Endothelial cell of umbilical vein (primary cell): ENCODE measurements at regions not wholly inside any gene's neighbourhood (a gene's known extent, or its start where the extent isn't known, plus 50 kb on each side); places are given as distances from the start of the nearest gene placed in this dataset.

Source experiments
- BruUV-seq: library from RNA; stranded (reverse); fragments of 400-500 nt; replicated peaks from 2 replicates; lab custom pipeline; 2021; lab: Mats Ljungman, UMichigan
- CTCF ChIA-PET: fragments of 300-600, 350-600 bp; sonication (Branson Sonifier 250); formaldehyde crosslinking; loops from one replicate; lab custom pipeline; 2021; ENCODE audit warnings: antibody characterized with exemption, inconsistent platforms; lab: Charles Lee
- POLR2A ChIA-PET: fragments of 300-600, 350-600 bp; sonication (Branson Sonifier 250); formaldehyde crosslinking; loops from one replicate; lab custom pipeline; 2021; ENCODE audit warnings: antibody characterized with exemption, inconsistent platforms; lab: Charles Lee
- DNase-seq: peaks from one replicate; pipeline ENCODE4 v3.0.0-alpha.2; 2011; ENCODE audit warnings: low read depth, low spot score
- FAIRE-seq: peaks from 2 replicates; lab custom pipeline; 2011; peaks lifted over from hg19 to GRCh38; lab: Jason Lieb, UNC
- H2AFZ ChIP-seq: 2 replicates; pipeline ENCODE4 v1.6.0; 2012; ENCODE audit warnings: low read depth, low read length, control low read depth, inconsistent platforms
- H3K27ac ChIP-seq: 2 replicates; pipeline ENCODE4 v1.5.1; 2011; ENCODE audit warnings: low read depth, mild to moderate bottlenecking, control low read depth, low read length, moderate library complexity; ENCODE audit not compliant: insufficient read depth
- H3K27me3 ChIP-seq, 2 experiments: 2 replicates each; pipeline versions ENCODE4 v1.6.0 to v1.6.1; 2011; ENCODE audit warnings: low read length in 2 of 2, mixed read lengths in 1 of 2; ENCODE audit not compliant: control insufficient read depth in 2 of 2, insufficient read depth in 2 of 2
- H3K36me3 ChIP-seq, 2 experiments: 2 replicates in 1 of 2; 3 replicates in 1 of 2; pipeline ENCODE4 v1.5.1; 2011; ENCODE audit warnings: low read length in 2 of 2, mild to moderate bottlenecking in 1 of 2, moderate library complexity in 1 of 2; ENCODE audit not compliant: control insufficient read depth in 2 of 2, insufficient read depth in 2 of 2; ENCODE audit errors: extremely low read depth in 1 of 2
- H3K4me1 ChIP-seq: 3 replicates; pipeline ENCODE4 v1.5.1; 2011; ENCODE audit warnings: mild to moderate bottlenecking, low read length; ENCODE audit not compliant: control insufficient read depth, insufficient read depth; ENCODE audit errors: extremely low read depth
- H3K4me2 ChIP-seq: 2 replicates; pipeline ENCODE4 v1.6.1; 2011; ENCODE audit warnings: low read length, control low read depth, mixed read lengths; ENCODE audit not compliant: insufficient read depth
- H3K4me3 ChIP-seq, 3 experiments: fragments of 200-600 bp in 1 of 3; sonication (generic), shearing (Covaris generic) in 1 of 3; replicated peaks in 1 of 3; 2 replicates each; pipeline ENCODE4 v1.5.1; 2011 to 2016; ENCODE audit warnings: control low read depth in 3 of 3, low read length in 3 of 3, mild to moderate bottlenecking in 2 of 3, inconsistent platforms in 1 of 3, low read depth in 1 of 3, moderate library complexity in 1 of 3; ENCODE audit not compliant: insufficient read depth in 1 of 3
- H3K79me2 ChIP-seq: 2 replicates; pipeline ENCODE4 v1.6.0; 2012; ENCODE audit warnings: low read length, inconsistent platforms; ENCODE audit not compliant: control insufficient read depth, insufficient read depth
- H3K9ac ChIP-seq: replicated peaks from 2 replicates; pipeline ENCODE3; 2011; ENCODE audit warnings: low read length, control low read depth; ENCODE audit not compliant: insufficient read depth; ENCODE audit errors: extremely low read depth
- H3K9me1 ChIP-seq: replicated peaks from 3 replicates; pipeline ENCODE4 v1.6.0; 2011; ENCODE audit warnings: mild to moderate bottlenecking, low read length; ENCODE audit not compliant: control insufficient read depth, insufficient read depth; ENCODE audit errors: extremely low read depth
- H3K9me3 ChIP-seq: replicated peaks from 2 replicates; pipeline ENCODE4 v1.5.1; 2012; ENCODE audit warnings: low read length, inconsistent platforms; ENCODE audit not compliant: control insufficient read depth, insufficient read depth
- H4K20me1 ChIP-seq: replicated peaks from 2 replicates; pipeline ENCODE3; 2011; ENCODE audit warnings: mild to moderate bottlenecking, low read length; ENCODE audit not compliant: control insufficient read depth, insufficient read depth; ENCODE audit errors: extremely low read depth
- EZH2 ChIP-seq: IDR thresholded peaks from 2 replicates; pipeline ENCODE4 v1.6.1; 2012; ENCODE audit warnings: borderline replicate concordance, low read depth, mild to moderate bottlenecking, moderate library complexity, low read length, inconsistent platforms; ENCODE audit not compliant: severe bottlenecking
- FOS ChIP-seq: IDR thresholded peaks from 2 replicates; pipeline ENCODE4 v1.6.1; 2011; ENCODE audit warnings: mild to moderate bottlenecking, low read length, moderate library complexity, borderline replicate concordance; ENCODE audit not compliant: insufficient read depth
- GATA2 ChIP-seq: IDR thresholded peaks from 2 replicates; pipeline ENCODE4 v1.7.0; 2011; ENCODE audit warnings: low read depth, mild to moderate bottlenecking, moderate library complexity, mixed read lengths, low read length; ENCODE audit not compliant: insufficient read length, insufficient read depth
- JUN ChIP-seq: IDR thresholded peaks from 2 replicates; pipeline ENCODE4 v1.6.1; 2011; ENCODE audit warnings: borderline replicate concordance, low read depth; ENCODE audit not compliant: insufficient read length, insufficient read depth
- MYC ChIP-seq: IDR thresholded peaks from one replicate; pipeline ENCODE4 v1.6.1; 2011; ENCODE audit warnings: mild to moderate bottlenecking, low read depth, low read length
- POLR2A ChIP-seq: IDR thresholded peaks from 2 replicates; pipeline ENCODE4 v1.6.1; 2012; ENCODE audit warnings: low read depth, mild to moderate bottlenecking, control low read depth, low read length
- POLR2AphosphoS5 ChIP-seq: IDR thresholded peaks from 2 replicates; pipeline ENCODE4 v1.6.1; 2012; ENCODE audit warnings: low read depth, mild to moderate bottlenecking, control low read depth, low read length, moderate library complexity; ENCODE audit not compliant: insufficient read depth
- dilution Hi-C: fragments of 300-500 bp; cut with MboI; formaldehyde crosslinking; loops from one replicate; pipeline ENCODE4 v1.15.0; 2019; ENCODE audit warnings: low sequenced_read_pairs; ENCODE audit not compliant: extremely low pct_ligation_motif_present
- intact Hi-C: fragments of 100-400 bp; cut with micrococcal nuclease; formaldehyde crosslinking; loops from one replicate; pipeline ENCODE4 v1.10.0; 2022
- TF ChIP-seq, protein P1 (sequence below), 2 donors: IDR thresholded peaks; 1 replicate in 1 of 2; 2 replicates in 1 of 2; pipeline ENCODE4 v1.5.1; 2011; ENCODE audit warnings: low read length in 2 of 2, mild to moderate bottlenecking in 2 of 2, moderate library complexity in 2 of 2, control low read depth in 1 of 2, inconsistent platforms in 1 of 2, low read depth in 1 of 2; ENCODE audit not compliant: insufficient read depth in 1 of 2; ENCODE audit errors: extremely low read depth in 1 of 2
- TF ChIP-seq, protein P2 (sequence below): IDR thresholded peaks from 2 replicates; pipeline ENCODE4 v1.6.1; 2011; ENCODE audit not compliant: insufficient read depth, insufficient read length

DNA sequence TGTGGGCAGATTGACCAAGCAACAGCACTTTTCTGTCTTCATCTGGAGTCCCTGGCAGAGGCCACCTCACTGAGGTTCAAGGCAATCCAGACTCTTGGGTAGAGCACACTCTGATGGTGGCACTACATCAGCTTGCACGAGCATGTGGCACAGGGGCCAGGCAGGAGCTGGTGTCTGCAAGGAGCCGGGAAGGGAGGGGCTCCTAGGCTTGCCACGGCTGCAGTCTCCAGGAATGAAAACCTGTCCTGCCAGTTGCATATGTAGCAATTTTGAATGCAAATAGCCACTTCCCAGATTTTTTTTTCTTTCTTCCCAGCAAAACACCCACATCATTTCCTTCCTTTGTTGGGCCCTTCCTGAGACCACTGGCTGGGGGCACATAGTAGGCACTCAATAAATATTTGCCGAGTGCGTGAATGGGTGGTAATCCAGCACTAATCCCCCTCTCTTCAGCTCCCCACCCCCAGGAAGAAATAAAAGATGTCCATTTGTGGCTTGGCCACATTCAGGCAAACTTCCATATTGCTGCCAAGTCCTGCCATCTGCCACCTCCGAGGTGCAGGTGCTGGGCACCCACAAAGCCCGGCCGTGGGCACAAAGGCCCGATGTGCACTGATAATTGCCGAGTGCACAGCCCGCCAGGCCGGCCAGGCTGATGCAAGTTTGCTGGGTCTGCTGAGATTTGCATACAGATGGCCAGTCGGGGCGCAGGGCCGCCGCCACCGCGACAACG lies 72.4 kb downstream of the MYCN start:
- no TSS peak for BruUV-seq
- no peaks in the 10 kb centered on the region for H3K36me3 ChIP-seq
- H3K9me3 ChIP-seq: no peaks in the 10 kb centered on the region
- ChIA-PET CTCF (no interaction called here), POLR2A (no interaction called here)
- H3K4me2 ChIP-seq: no peak overlapping the region
- no peak overlapping the region for H2AFZ ChIP-seq
- no peaks in the 10 kb centered on the region for H3K79me2 ChIP-seq
- intact Hi-C loops: no loop called here
- H3K9ac ChIP-seq: no peak overlapping the region
- H3K27me3 ChIP-seq: peaks cover 0 to 3% of the 10 kb centered on the region in 2 experiments
- no peaks in the 10 kb centered on the region for H3K9me1 ChIP-seq
- no peak overlapping the region for H3K4me3 ChIP-seq
- DNase-seq: no peak
- H4K20me1 ChIP-seq: no peaks in the 10 kb centered on the region
- H3K27ac ChIP-seq: no peak overlapping the region
- TF ChIP-seq POLR2AphosphoS5 (no peak), EZH2 (no peak), FOS (no peak), GATA2 (no peak), JUN (no peak), MYC (no peak), POLR2A (no peak)
- TF ChIP-seq, protein P1, sequence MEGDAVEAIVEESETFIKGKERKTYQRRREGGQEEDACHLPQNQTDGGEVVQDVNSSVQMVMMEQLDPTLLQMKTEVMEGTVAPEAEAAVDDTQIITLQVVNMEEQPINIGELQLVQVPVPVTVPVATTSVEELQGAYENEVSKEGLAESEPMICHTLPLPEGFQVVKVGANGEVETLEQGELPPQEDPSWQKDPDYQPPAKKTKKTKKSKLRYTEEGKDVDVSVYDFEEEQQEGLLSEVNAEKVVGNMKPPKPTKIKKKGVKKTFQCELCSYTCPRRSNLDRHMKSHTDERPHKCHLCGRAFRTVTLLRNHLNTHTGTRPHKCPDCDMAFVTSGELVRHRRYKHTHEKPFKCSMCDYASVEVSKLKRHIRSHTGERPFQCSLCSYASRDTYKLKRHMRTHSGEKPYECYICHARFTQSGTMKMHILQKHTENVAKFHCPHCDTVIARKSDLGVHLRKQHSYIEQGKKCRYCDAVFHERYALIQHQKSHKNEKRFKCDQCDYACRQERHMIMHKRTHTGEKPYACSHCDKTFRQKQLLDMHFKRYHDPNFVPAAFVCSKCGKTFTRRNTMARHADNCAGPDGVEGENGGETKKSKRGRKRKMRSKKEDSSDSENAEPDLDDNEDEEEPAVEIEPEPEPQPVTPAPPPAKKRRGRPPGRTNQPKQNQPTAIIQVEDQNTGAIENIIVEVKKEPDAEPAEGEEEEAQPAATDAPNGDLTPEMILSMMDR (IDR thresholded peaks at IDR 0.05; ENCODE audit: extremely low read depth in 1 of 2, insufficient read depth in 1 of 2, low read depth in 1 of 2, low read length in 2 of 2): no peak
- TF ChIP-seq, protein P2, sequence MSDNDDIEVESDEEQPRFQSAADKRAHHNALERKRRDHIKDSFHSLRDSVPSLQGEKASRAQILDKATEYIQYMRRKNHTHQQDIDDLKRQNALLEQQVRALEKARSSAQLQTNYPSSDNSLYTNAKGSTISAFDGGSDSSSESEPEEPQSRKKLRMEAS: no peak
- no peak for FAIRE-seq
- no peaks in the 10 kb centered on the region for H3K4me1 ChIP-seq
- dilution Hi-C loops: no loop called here
